Aorta (tissue), 5 donors: ENCODE measurements at regions not wholly inside any gene's neighbourhood (a gene's known extent, or its start where the extent isn't known, plus 50 kb on each side); places are given as distances from the start of the nearest gene placed in this dataset.

Experiments
- ATAC-seq: fragments of 200-7000 bp; cut with Tn5 transposase; one replicate; pipeline ENCODE4 v1.9.1; 2022; ENCODE audit warnings: moderate library complexity; ENCODE audit not compliant: low FRiP score
- DNase-seq, 2 donors: peaks; one replicate each; pipeline ENCODE4 v3.0.0-alpha.2; 2020
- H3K27ac ChIP-seq, 2 donors: one replicate each; pipeline ENCODE4 v1.5.1; 2013; ENCODE audit warnings: low read length in 2 of 2, mild to moderate bottlenecking in 2 of 2, moderate library complexity in 2 of 2, control low read depth in 1 of 2, inconsistent platforms in 1 of 2, low read depth in 1 of 2
- H3K27me3 ChIP-seq, 2 donors: one replicate each; pipeline ENCODE4 v1.6.1; 2013; ENCODE audit warnings: control low read depth in 1 of 2, low read length in 1 of 2, mild to moderate bottlenecking in 1 of 2, moderate library complexity in 1 of 2; ENCODE audit not compliant: insufficient read depth in 2 of 2, control insufficient read depth in 1 of 2
- H3K36me3 ChIP-seq, 2 donors: one replicate each; pipeline ENCODE4 v1.6.1; 2013; ENCODE audit warnings: control low read depth in 1 of 2, low read length in 1 of 2, mild to moderate bottlenecking in 1 of 2; ENCODE audit not compliant: insufficient read depth in 2 of 2, control insufficient read depth in 1 of 2
- H3K4me1 ChIP-seq, 2 donors: one replicate each; pipeline ENCODE4 v1.6.1; 2013; ENCODE audit warnings: low read length in 2 of 2, control low read depth in 1 of 2, mild to moderate bottlenecking in 1 of 2, moderate library complexity in 1 of 2; ENCODE audit not compliant: insufficient read depth in 2 of 2, control insufficient read depth in 1 of 2
- H3K4me3 ChIP-seq, 2 donors: one replicate each; pipeline ENCODE4 v1.5.1; 2013; ENCODE audit warnings: low read length in 2 of 2, control low read depth in 1 of 2, mild to moderate bottlenecking in 1 of 2
- H3K9me3 ChIP-seq: one replicate; pipeline ENCODE4 v1.6.1; 2013; ENCODE audit warnings: mild to moderate bottlenecking, low read length; ENCODE audit not compliant: control insufficient read depth
- WGBS, 2 donors: extraction: QIAGEN DNeasy Blood & Tissue Kit; methylation state at CpG; one replicate each; pipeline ENCODE4 v1.1.7; 2013; 5-methylcytosine and 5-hydroxymethylcytosine counted together
- intact Hi-C, 2 donors: fragments of 100-400 bp; cut with DNase I; formaldehyde crosslinking; loops; one replicate each; pipeline versions ENCODE4 v1.14.2 to v1.15.0; 2022
- donor health status: healthy with polysubstance abuse.
- donor health status: Bipolar disorder and iron deficiency.
- donor health status: DM: no; HTN: no; CAD: no.
- donor health status: DM: no; HTN: no; CAD: no.
- donor health status: DM: yes; HTN: yes; CAD: no.

DNA sequence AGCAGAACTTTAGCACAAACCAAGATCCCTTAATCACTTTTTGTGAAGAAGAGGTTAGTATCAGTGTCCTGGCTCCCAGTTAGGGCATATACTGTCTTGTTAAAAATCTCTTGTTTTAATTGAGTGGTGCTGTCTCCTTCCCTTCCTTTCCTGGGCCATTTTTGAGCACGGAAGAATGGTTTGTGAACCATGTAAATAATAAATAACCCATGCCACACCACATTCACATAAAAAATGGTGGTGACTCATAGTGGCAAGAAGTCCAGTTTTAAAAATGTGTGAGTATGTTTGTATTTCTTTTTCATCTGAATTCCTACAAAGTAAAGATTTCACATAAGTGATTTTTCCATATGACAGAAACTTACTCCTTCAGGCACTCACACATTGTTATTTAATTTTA lies 59.1 kb upstream of the SPRED1 start:
- ATAC-seq, result no peak
- 20 to 22% methylated on average over 1 of the region's 1 CpG for WGBS, 2 donors
- intact Hi-C loops, result no loop called here
- no peaks in the 10 kb centered on the region for H3K9me3 ChIP-seq
- no peak for DNase-seq
- H3K36me3 ChIP-seq, result no peaks in the 10 kb centered on the region
- H3K27ac ChIP-seq, result no peak overlapping the region
- no peaks in the 10 kb centered on the region for H3K27me3 ChIP-seq
- H3K4me3 ChIP-seq, result no peak overlapping the region
- peaks cover 0 to 2% of the 10 kb centered on the region in 2 donors for H3K4me1 ChIP-seq

DNA sequence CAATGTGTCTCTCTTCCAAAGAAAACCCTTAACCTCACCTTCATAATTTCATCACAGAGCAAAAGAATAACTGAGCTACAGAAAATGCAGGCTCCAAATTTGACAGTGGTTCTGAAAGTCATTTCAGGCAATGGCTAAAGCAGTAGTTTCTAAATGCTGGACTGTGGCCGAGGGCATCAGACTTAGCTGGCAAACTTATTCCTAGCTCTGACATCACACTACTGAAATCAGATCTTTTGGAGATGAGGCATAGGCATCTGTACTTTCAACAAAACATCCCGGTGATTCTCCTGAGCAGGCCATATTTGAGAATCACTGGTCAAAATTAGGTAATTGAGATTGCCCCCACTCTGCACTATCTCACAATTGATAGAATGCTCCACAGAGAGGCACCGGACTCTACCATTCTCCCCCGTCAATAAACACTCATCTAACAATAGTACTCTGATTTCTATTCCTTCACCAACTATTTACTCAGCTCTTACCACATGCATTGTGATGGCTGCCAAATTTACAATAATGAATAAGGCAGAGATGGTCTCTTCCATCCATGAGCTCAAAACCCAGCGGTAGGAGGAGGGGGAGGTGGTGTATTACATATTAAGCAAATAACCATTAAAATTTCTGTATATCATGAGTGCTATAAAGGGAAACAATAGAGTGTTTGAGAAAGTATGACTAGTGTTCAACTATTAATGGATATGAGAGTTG lies 57.3 kb upstream of the SPRED1 start:
- ATAC-seq (no peak), DNase-seq (no peak)
- Histone ChIP-seq H3K4me3 (no peak overlapping the region), H3K9me3 (no peaks in the 10 kb centered on the region), H3K4me1 (peaks cover 0 to 2% of the 10 kb centered on the region in 2 donors), H3K36me3 (no peaks in the 10 kb centered on the region), H3K27me3 (no peaks in the 10 kb centered on the region), H3K27ac (no peak overlapping the region)
- 84% methylated on average over 5 of the region's 5 CpGs for WGBS, 2 donors
- intact Hi-C loops, result no loop called here

- no peak overlapping the region for H3K27ac ChIP-seq
- intact Hi-C loops, result no loop called here
- no peaks in the 10 kb centered on the region for H3K27me3 ChIP-seq
- no peaks in the 10 kb centered on the region for H3K36me3 ChIP-seq
- H3K4me1 ChIP-seq, result peaks cover 0 to 2% of the 10 kb centered on the region in 2 donors
- ATAC-seq (no peak), DNase-seq (no peak)
- no peaks in the 10 kb centered on the region for H3K9me3 ChIP-seq
- WGBS, 2 donors, result 14% methylated on average over 1 of the region's 1 CpG
- H3K4me3 ChIP-seq, result no peak overlapping the region
These were observed 56.6 kb upstream of the SPRED1 start for GRCh38 chr15:38196076-38196475.

GRCh38 chr15:38197553-38197952 lies 55.1 kb upstream of the SPRED1 start:
- H3K4me3 ChIP-seq, result no peak overlapping the region
- ATAC-seq, result no peak
- peaks cover 0 to 2% of the 10 kb centered on the region in 2 donors for H3K4me1 ChIP-seq
- intact Hi-C loops, result no loop called here
- WGBS, 2 donors, result 88 to 92% methylated on average over 4 of the region's 4 CpGs
- no peak for DNase-seq
- peaks cover 0 to 2% of the 10 kb centered on the region in 2 donors for H3K27me3 ChIP-seq
- no peaks in the 10 kb centered on the region for H3K9me3 ChIP-seq
- H3K27ac ChIP-seq, result no peak overlapping the region
- H3K36me3 ChIP-seq, result no peaks in the 10 kb centered on the region

DNA sequence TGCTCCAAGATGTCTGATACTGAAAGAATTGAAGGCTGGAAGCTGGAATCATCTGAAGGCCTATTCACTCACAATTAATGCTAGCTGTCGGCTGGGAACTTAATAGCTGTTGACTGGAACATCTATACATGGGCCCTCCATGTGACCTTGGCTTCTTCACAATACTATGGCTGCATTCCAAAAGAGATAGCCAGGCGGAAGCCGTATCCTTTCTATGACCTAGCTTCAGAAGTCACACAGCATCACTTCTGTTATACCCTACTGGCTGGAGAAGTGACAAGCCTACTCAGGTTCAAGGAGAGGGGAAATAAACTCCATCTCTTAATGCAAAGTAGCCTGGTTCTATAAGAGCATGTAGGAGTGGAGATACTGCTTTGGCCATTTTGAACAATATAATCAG lies 50.9 kb upstream of the SPRED1 start:
- H3K4me3 ChIP-seq, result no peak overlapping the region
- no peak for DNase-seq
- intact Hi-C loops, result no loop called here
- peaks cover 0 to 2% of the 10 kb centered on the region in 2 donors for H3K27me3 ChIP-seq
- ATAC-seq, result no peak
- no peak overlapping the region for H3K27ac ChIP-seq
- 57 to 58% methylated on average over 3 of the region's 3 CpGs for whole genome bisulfite sequencing, 2 donors
- H3K4me1 ChIP-seq, result no peaks in the 10 kb centered on the region
- H3K36me3 ChIP-seq, result no peaks in the 10 kb centered on the region
- H3K9me3 ChIP-seq, result no peaks in the 10 kb centered on the region

- no peak overlapping the region for H3K27ac ChIP-seq
- H3K4me1 ChIP-seq, result peaks cover 0 to 4% of the 10 kb centered on the region in 2 donors
- no peaks in the 10 kb centered on the region for H3K36me3 ChIP-seq
- 46 to 54% methylated on average over 1 of the region's 1 CpG for WGBS, 2 donors
- H3K27me3 ChIP-seq, result peaks cover 0 to 2% of the 10 kb centered on the region in 2 donors
- ATAC-seq (no peak), DNase-seq (no peak)
- no peak overlapping the region for H3K4me3 ChIP-seq
- intact Hi-C loops, result no loop called here
- no peaks in the 10 kb centered on the region for H3K9me3 ChIP-seq
These were observed 50.3 kb upstream of the SPRED1 start for GRCh38 chr15:38202361-38202760.
